GM03348 (cell line): ENCODE measurements at regions not wholly inside any gene's neighbourhood (a gene's known extent, or its start where the extent isn't known, plus 50 kb on each side); places are given as distances from the start of the nearest gene placed in this dataset.
"Not testable (repeated sequence)": the region's sequence is repeated elsewhere in the genome, so short reads cannot be mapped to it uniquely, and the experiment has no call there.

ENCODE experiments used
- DNase-seq: peaks from one replicate; pipeline ENCODE4 v3.0.0; 2012; ENCODE audit warnings: low spot score

GRCh38 chr12:128077917-128078298 lies 189.1 kb upstream of the TMEM132C start:
- no peak for DNase-seq

- DNase-seq = no peak
Measured at GRCh38 chr12:128078301-128078971, 188.5 kb upstream of the TMEM132C start.

- DNase-seq = no peak
Measured at GRCh38 chr12:128079446-128079845, 187.5 kb upstream of the TMEM132C start.

- DNase-seq = no peak
Measured at GRCh38 chr12:128083132-128083729, 183.7 kb upstream of the TMEM132C start.

- DNase-seq = no peak
Measured at GRCh38 chr12:128088926-128089325, 178.0 kb upstream of the TMEM132C start.

- no peak for DNase-seq
Measured at GRCh38 chr12:128089961-128090360, 177.0 kb upstream of the TMEM132C start.

- DNase-seq = no peak
Measured at GRCh38 chr12:128091101-128091720, 175.8 kb upstream of the TMEM132C start.

GRCh38 chr12:128091951-128092382 lies 175.0 kb upstream of the TMEM132C start:
- DNase-seq = no peak

GRCh38 chr12:128098730-128099129 lies 168.2 kb upstream of the TMEM132C start:
- no peak for DNase-seq

- no peak for DNase-seq
Measured at GRCh38 chr12:128103152-128103551, 163.8 kb upstream of the TMEM132C start.

- DNase-seq = no peak
Measured at GRCh38 chr12:128109236-128109635, 157.7 kb upstream of the TMEM132C start.

GRCh38 chr12:128109636-128110035 lies 157.3 kb upstream of the TMEM132C start:
- DNase-seq = no peak

GRCh38 chr12:128111333-128111732 lies 155.6 kb upstream of the TMEM132C start:
- no peak for DNase-seq

- no peak for DNase-seq
Measured at GRCh38 chr12:128111951-128112350, 155.0 kb upstream of the TMEM132C start.

- not testable (repeated sequence) for DNase-seq
Measured at GRCh38 chr12:128113250-128113649, 153.7 kb upstream of the TMEM132C start.

- DNase-seq = no peak
Measured at GRCh38 chr12:128114485-128114884, 152.5 kb upstream of the TMEM132C start.

GRCh38 chr12:128116537-128116936 lies 150.4 kb upstream of the TMEM132C start:
- no peak for DNase-seq

GRCh38 chr12:128120035-128120434 lies 146.9 kb upstream of the TMEM132C start:
- DNase-seq = no peak

GRCh38 chr12:128121424-128121823 lies 145.5 kb upstream of the TMEM132C start:
- no peak for DNase-seq

- no peak for DNase-seq
Measured at GRCh38 chr12:128123096-128123495, 143.9 kb upstream of the TMEM132C start.

GRCh38 chr12:128131955-128132354 lies 135.0 kb upstream of the TMEM132C start:
- no peak for DNase-seq

GRCh38 chr12:128133321-128134073 lies 133.5 kb upstream of the TMEM132C start:
- no peak for DNase-seq

GRCh38 chr12:128137140-128137539 lies 129.8 kb upstream of the TMEM132C start:
- DNase-seq = no peak
